H1 (cell line): ENCODE measurements at regions not wholly inside any gene's neighbourhood (a gene's known extent, or its start where the extent isn't known, plus 50 kb on each side); places are given as distances from the start of the nearest gene placed in this dataset.

Experiments used
- CTCF ChIA-PET: fragments of 300-600 bp; sonication (Branson Sonifier 250); formaldehyde crosslinking; loops from one replicate; lab custom pipeline; 2021; ENCODE audit not compliant: partially characterized antibody; lab: Charles Lee
- POLR2A ChIA-PET: fragments of 300-600 bp; sonication (Branson Sonifier 250); formaldehyde crosslinking; loops from one replicate; lab custom pipeline; 2021; ENCODE audit warnings: inconsistent platforms; ENCODE audit not compliant: partially characterized antibody; lab: Charles Lee
- DNase-seq, 2 experiments: peaks; one replicate each; pipeline versions ENCODE4 v3.0.0 to v3.0.0-alpha.2; 2010 to 2022; ENCODE audit warnings: low spot score in 2 of 2, low read depth in 1 of 2, mixed read lengths in 1 of 2
- FAIRE-seq: peaks from 2 replicates; lab custom pipeline; 2011; peaks lifted over from hg19 to GRCh38; lab: Jason Lieb, UNC
- H2AFZ ChIP-seq: 2 replicates; pipeline ENCODE4 v1.8.1; 2012; ENCODE audit warnings: low read length, inconsistent platforms
- H2AK5ac ChIP-seq: 2 replicates; pipeline ENCODE4 v1.6.1; 2013; ENCODE audit warnings: low read depth, low read length
- H2BK120ac ChIP-seq: replicated peaks from 2 replicates; pipeline ENCODE3; 2013; ENCODE audit warnings: low read depth, low read length, inconsistent platforms
- H2BK12ac ChIP-seq: 2 replicates; pipeline ENCODE4 v1.6.1; 2013; ENCODE audit warnings: low read depth, low read length
- H2BK15ac ChIP-seq: 2 replicates; pipeline ENCODE4 v1.6.1; 2013; ENCODE audit warnings: low read length
- H2BK20ac ChIP-seq: 2 replicates; pipeline ENCODE4 v1.6.1; 2013; ENCODE audit warnings: low read length
- H2BK5ac ChIP-seq: 2 replicates; pipeline ENCODE4 v1.6.1; 2013; ENCODE audit warnings: low read depth, low read length
- H3K14ac ChIP-seq: 2 replicates; pipeline ENCODE4 v1.6.1; 2013; ENCODE audit warnings: inconsistent platforms; ENCODE audit not compliant: insufficient read length
- H3K18ac ChIP-seq: 2 replicates; pipeline ENCODE4 v1.6.1; 2013; ENCODE audit warnings: low read length; ENCODE audit errors: extremely low read depth
- H3K23ac ChIP-seq: 2 replicates; pipeline ENCODE4 v1.6.1; 2013; ENCODE audit warnings: inconsistent platforms; ENCODE audit not compliant: insufficient read length
- H3K23me2 ChIP-seq: 2 replicates; pipeline ENCODE4 v1.6.1; 2013; ENCODE audit warnings: low read depth, low read length
- H3K27ac ChIP-seq: 2 replicates; pipeline ENCODE4 v1.6.1; 2011; ENCODE audit warnings: low read depth, low read length, inconsistent platforms
- H3K27me3 ChIP-seq, 4 experiments: replicated peaks in 1 of 4; 1 replicate in 1 of 4; 2 replicates in 3 of 4; pipeline versions ENCODE4 v1.6.1 to v1.8.1; 2011 to 2013; ENCODE audit warnings: low read length in 3 of 4, mild to moderate bottlenecking in 3 of 4, inconsistent platforms in 2 of 4, mixed read lengths in 2 of 4, moderate library complexity in 1 of 4; ENCODE audit not compliant: control insufficient read depth in 3 of 4, insufficient read depth in 3 of 4; ENCODE audit errors: extremely low read depth in 1 of 4
- H3K36me3 ChIP-seq, 4 experiments: 2 replicates each; pipeline versions ENCODE4 v1.6.1 to v1.8.1; 2011 to 2013; ENCODE audit warnings: mild to moderate bottlenecking in 4 of 4, low read length in 3 of 4, moderate library complexity in 2 of 4, control low read depth in 1 of 4, inconsistent platforms in 1 of 4; ENCODE audit not compliant: insufficient read depth in 4 of 4, control insufficient read depth in 2 of 4
- H3K4ac ChIP-seq: replicated peaks from 2 replicates; pipeline ENCODE3; 2013; ENCODE audit warnings: low read length, low read depth, mixed read lengths, inconsistent platforms; ENCODE audit not compliant: insufficient read length
- H3K4me1 ChIP-seq, 4 experiments: replicated peaks in 1 of 4; 1 replicate in 1 of 4; 2 replicates in 3 of 4; pipeline versions ENCODE4 v1.6.1 to v1.8.1; 2011 to 2013; ENCODE audit warnings: low read length in 3 of 4, inconsistent platforms in 2 of 4, mixed read lengths in 1 of 4; ENCODE audit not compliant: insufficient read depth in 4 of 4, control insufficient read depth in 3 of 4
- H3K4me2 ChIP-seq, 2 experiments: 2 replicates each; pipeline versions ENCODE4 v1.6.1 to v1.8.1; 2011 to 2013; ENCODE audit warnings: low read depth in 2 of 2, low read length in 2 of 2, control low read depth in 1 of 2, inconsistent platforms in 1 of 2, mild to moderate bottlenecking in 1 of 2; ENCODE audit not compliant: insufficient read depth in 1 of 2
- H3K4me3 ChIP-seq, 4 experiments: fragments of 200-600, 300-600 bp in 1 of 4; sonication (generic), shearing (Covaris generic), sonication (Bioruptor Twin) in 1 of 4; 2 replicates each; pipeline versions ENCODE4 v1.5.1 to v1.8.1; 2011 to 2016; ENCODE audit warnings: low read length in 4 of 4, low read depth in 3 of 4, control low read depth in 2 of 4, inconsistent platforms in 2 of 4, mild to moderate bottlenecking in 2 of 4, mixed read lengths in 1 of 4, moderate library complexity in 1 of 4; ENCODE audit not compliant: insufficient read depth in 2 of 4; ENCODE audit errors: extremely low read depth in 1 of 4
- H3K56ac ChIP-seq: replicated peaks from 2 replicates; pipeline ENCODE3; 2013; ENCODE audit warnings: low read depth, mild to moderate bottlenecking, mixed read lengths, low read length, inconsistent platforms; ENCODE audit not compliant: insufficient read length
- H3K79me1 ChIP-seq: 2 replicates; pipeline ENCODE4 v1.6.1; 2013; ENCODE audit warnings: low read depth, low read length, control low read depth
- H3K79me2 ChIP-seq, 2 experiments: 2 replicates each; pipeline versions ENCODE4 v1.6.1 to v1.8.1; 2012 to 2013; ENCODE audit warnings: low read length in 2 of 2, mild to moderate bottlenecking in 2 of 2, inconsistent platforms in 1 of 2; ENCODE audit not compliant: insufficient read depth in 2 of 2, control insufficient read depth in 1 of 2
- H3K9ac ChIP-seq, 4 experiments: replicated peaks in 1 of 4; 1 replicate in 1 of 4; 2 replicates in 3 of 4; pipeline versions ENCODE4 v1.6.1 to v1.8.1; 2011 to 2013; ENCODE audit warnings: low read depth in 3 of 4, low read length in 3 of 4, control low read depth in 2 of 4, mild to moderate bottlenecking in 2 of 4, moderate library complexity in 2 of 4, inconsistent platforms in 1 of 4; ENCODE audit errors: extremely low read depth in 1 of 4
- H3K9me3 ChIP-seq, 2 experiments: 2 replicates each; pipeline versions ENCODE4 v1.6.1 to v1.8.1; 2012 to 2013; ENCODE audit warnings: mild to moderate bottlenecking in 2 of 2, moderate library complexity in 2 of 2, control low read depth in 1 of 2, inconsistent platforms in 1 of 2, low read depth in 1 of 2, low read length in 1 of 2, mixed read lengths in 1 of 2; ENCODE audit not compliant: insufficient read depth in 2 of 2
- H4K20me1 ChIP-seq, 2 experiments: replicated peaks in 1 of 2; 2 replicates each; pipeline versions ENCODE3 to v1.8.1; 2011 to 2013; ENCODE audit warnings: inconsistent platforms in 2 of 2, low read length in 2 of 2, mild to moderate bottlenecking in 1 of 2; ENCODE audit not compliant: insufficient read depth in 2 of 2, control insufficient read depth in 1 of 2
- H4K5ac ChIP-seq: 2 replicates; pipeline ENCODE4 v1.6.1; 2013; ENCODE audit warnings: low read length, low read depth, mixed read lengths, inconsistent platforms; ENCODE audit not compliant: insufficient read length
- H4K8ac ChIP-seq: 2 replicates; pipeline ENCODE4 v1.8.0; 2013; ENCODE audit warnings: mild to moderate bottlenecking, moderate library complexity, low read length, inconsistent platforms; ENCODE audit not compliant: insufficient read depth; ENCODE audit errors: extremely low read depth
- H4K91ac ChIP-seq: replicated peaks from 2 replicates; pipeline ENCODE3; 2013; ENCODE audit warnings: low read length, mixed read lengths, inconsistent platforms; ENCODE audit not compliant: insufficient read length
- ASH2L ChIP-seq: fragments of 200-600, 300-600 bp; sonication (generic); IDR thresholded peaks from one replicate; pipeline ENCODE4 v1.7.1; 2017; ENCODE audit warnings: low read length
- EP300 ChIP-seq, 2 experiments: IDR thresholded peaks; 1 replicate in 1 of 2; 2 replicates in 1 of 2; pipeline ENCODE4 v1.6.1; 2011 to 2012; ENCODE audit warnings: low read depth in 2 of 2, low read length in 2 of 2, mild to moderate bottlenecking in 2 of 2, borderline replicate concordance in 1 of 2, inconsistent platforms in 1 of 2, moderate library complexity in 1 of 2
- NANOG ChIP-seq: IDR thresholded peaks from 2 replicates; pipeline ENCODE4 v1.6.1; 2011; ENCODE audit warnings: low read length, low read depth, mild to moderate bottlenecking, inconsistent platforms; ENCODE audit not compliant: insufficient read depth, poor library complexity, severe bottlenecking
- NRF1 ChIP-seq: IDR thresholded peaks from 2 replicates; pipeline ENCODE4 v1.6.1; 2011; ENCODE audit warnings: mild to moderate bottlenecking, low read depth, low read length, improper control_type of control experiment
- RFX5 ChIP-seq: IDR thresholded peaks from 2 replicates; pipeline ENCODE4 v1.6.1; 2011; ENCODE audit warnings: low read depth, low read length, improper control_type of control experiment, borderline replicate concordance
- RNF2 ChIP-seq: fragments of 200-900, 300-1000 bp; sonication (generic); IDR thresholded peaks from 2 replicates; pipeline ENCODE4 v1.7.1; 2016; ENCODE audit warnings: borderline replicate concordance, low read depth, mild to moderate bottlenecking, antibody characterized with exemption, low read length; ENCODE audit not compliant: poor library complexity, severe bottlenecking; ENCODE audit errors: missing control alignments
- TAF1 ChIP-seq: IDR thresholded peaks from 2 replicates; pipeline ENCODE4 v1.6.1; 2011; ENCODE audit warnings: mild to moderate bottlenecking, low read depth, low read length
- TBP ChIP-seq: IDR thresholded peaks from 2 replicates; pipeline ENCODE4 v1.6.1; 2011; ENCODE audit warnings: low read depth, low read length, improper control_type of control experiment
- WGBS, 2 experiments: shearing (Covaris generic) in 1 of 2; methylation state at CpG; one replicate each; pipeline versions ENCODE4 v1.1.6 to v1.1.7; 2013 to 2015; ENCODE audit warnings: low lambda C conversion rate in 2 of 2, mixed read lengths in 2 of 2, inconsistent platforms in 1 of 2, low coverage in 1 of 2, missing lambda C conversion rate in 1 of 2; ENCODE audit not compliant: insufficient replicate concordance in 2 of 2, insufficient coverage in 1 of 2, insufficient read length in 1 of 2; ENCODE audit errors: extremely low coverage in 1 of 2, missing lambda C conversion rate in 1 of 2; 5-methylcytosine and 5-hydroxymethylcytosine counted together

DNA sequence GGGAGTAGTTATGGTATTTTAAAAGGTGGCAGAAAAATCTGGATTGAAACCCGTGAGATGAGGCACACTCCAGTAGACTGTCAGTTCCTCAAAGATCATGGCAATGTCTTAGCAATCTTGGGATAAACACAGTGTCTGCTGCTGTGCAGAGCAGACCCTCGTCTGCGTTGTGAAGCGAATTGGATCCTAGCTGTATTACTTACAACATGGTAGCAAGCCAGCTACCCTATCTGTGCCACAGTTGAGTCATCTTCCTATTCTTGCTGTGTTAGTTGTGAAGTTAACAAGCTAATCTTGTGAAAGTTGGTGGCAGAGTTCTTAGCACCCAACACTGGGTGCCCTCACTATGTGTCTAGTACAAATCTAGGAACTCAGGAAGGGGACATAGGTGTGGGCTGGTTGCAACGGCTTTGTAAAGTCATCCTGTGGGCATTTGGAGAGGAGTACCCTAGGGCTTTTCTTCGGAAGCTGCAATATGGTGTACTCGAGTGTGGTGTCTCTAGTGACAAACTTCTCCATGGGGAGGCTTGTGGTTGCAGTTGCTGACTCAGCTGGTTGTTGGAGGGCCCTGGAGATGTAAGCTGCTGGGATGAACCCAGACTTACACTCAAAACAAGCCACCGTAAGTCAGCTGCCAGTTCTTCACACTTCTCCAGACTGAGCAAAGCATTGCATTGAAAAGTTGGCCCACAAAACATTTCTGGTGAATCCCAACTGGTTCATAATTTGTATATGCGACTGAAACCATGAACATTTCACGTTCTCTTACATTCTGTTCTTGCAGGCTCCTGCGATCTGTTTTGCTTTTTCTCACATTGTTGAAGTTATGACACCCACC lies 61.5 kb downstream of the ADCYAP1 start:
- no peak overlapping the region for H2BK5ac ChIP-seq
- H3K4me3 ChIP-seq: no peak overlapping the region
- no peaks in the 10 kb centered on the region for H3K36me3 ChIP-seq
- CTCF ChIA-PET: interaction anchor here (0.6 to 0.9 kb wide), 3 partner anchors 20 to 469 kb away, joined by 3 to 4 read pairs (median 4); no protein-coding TSS in a partner anchor
- no peak overlapping the region for H2BK20ac ChIP-seq
- no peaks in the 10 kb centered on the region for H3K79me2 ChIP-seq
- H3K4me2 ChIP-seq: no peak overlapping the region
- H3K9me3 ChIP-seq: peaks cover 0 to 3% of the 10 kb centered on the region in 2 experiments; a peak in 1 of 4 replicates
- no peak overlapping the region for H3K56ac ChIP-seq
- no peak overlapping the region for H2BK15ac ChIP-seq
- no peaks in the 10 kb centered on the region for H4K20me1 ChIP-seq
- 84% methylated on average over 11 of the region's 11 CpGs; no CpG with 5 or more reads in 1 of the 2 experiments for WGBS, 2 experiments
- H3K27ac ChIP-seq: no peak overlapping the region
- no peak overlapping the region for H4K91ac ChIP-seq
- H3K23me2 ChIP-seq: no peaks in the 10 kb centered on the region
- H3K79me1 ChIP-seq: no peaks in the 10 kb centered on the region
- no peak overlapping the region for H3K18ac ChIP-seq
- peaks cover 0 to 2% (median under 1%) of the 10 kb centered on the region in 4 experiments; a peak in 2 of 7 replicates for H3K4me1 ChIP-seq
- H3K4ac ChIP-seq: no peak overlapping the region
- no peak overlapping the region for H2AK5ac ChIP-seq
- no peak overlapping the region for H4K8ac ChIP-seq
- H3K27me3 ChIP-seq: no peaks in the 10 kb centered on the region
- no peak overlapping the region for H2AFZ ChIP-seq
- FAIRE-seq: no peak
- H3K14ac ChIP-seq: no peak overlapping the region
- no peak for TF ChIP-seq RFX5
- TF ChIP-seq EP300 (IDR thresholded peaks at IDR 0.05; ENCODE audit: borderline replicate concordance in 1 of 2, low read depth in 2 of 2, low read length in 2 of 2): no peak
- TF ChIP-seq TBP: no peak
- no peak for TF ChIP-seq NRF1
- TF ChIP-seq ASH2L: no peak
- TF ChIP-seq NANOG: no peak
- TF ChIP-seq RNF2: no peak
- no peak for TF ChIP-seq TAF1
- no peak overlapping the region for H3K23ac ChIP-seq
- no peak overlapping the region for H4K5ac ChIP-seq
- no peak overlapping the region for H3K9ac ChIP-seq
- no peak overlapping the region for H2BK120ac ChIP-seq
- DNase-seq: no peak
- POLR2A ChIA-PET: no interaction called here
- no peak overlapping the region for H2BK12ac ChIP-seq
